ENCODE measurements at regions not wholly inside any gene's neighbourhood (a gene's known extent, or its start where the extent isn't known, plus 50 kb on each side); places are given as distances from the start of the nearest gene placed in this dataset.
"Not testable (repeated sequence)": the region's sequence is repeated elsewhere in the genome, so short reads cannot be mapped to it uniquely, and the experiment has no call there.

GRCh38 chr9:66812967-66813366 is 87.6 kb upstream of the ZNF658 start:
- WGBS, 2 donors: 100% methylated on average over 1 of the region's 2 CpGs

DNA sequence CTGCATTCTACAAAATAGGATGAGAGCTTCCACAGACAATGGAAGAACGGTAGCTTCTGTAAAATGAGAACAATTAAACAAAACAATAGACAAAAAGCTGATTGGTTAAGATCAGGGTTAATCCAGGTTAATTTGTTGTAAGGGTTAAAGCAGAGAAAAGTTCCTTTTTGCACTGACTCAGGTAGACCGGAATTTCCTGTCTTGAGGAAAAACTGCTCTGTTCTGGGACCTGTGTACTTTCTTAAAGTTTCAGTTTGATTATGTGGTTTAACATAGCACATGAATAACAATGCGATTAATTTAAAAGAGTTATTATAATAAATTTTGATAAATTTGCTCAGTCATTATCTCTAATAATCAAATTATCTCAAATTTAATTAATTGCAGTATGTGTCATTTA is 86.5 kb upstream of the ZNF658 start:
- WGBS, 2 donors: 76 to 86% methylated on average over 3 of the region's 3 CpGs
- H3K27ac ChIP-seq; intact Hi-C loops (cut with DNase I); H3K27me3 ChIP-seq; DNase-seq; H3K36me3 ChIP-seq (replicated peaks in 1 of 2; ENCODE audit: insufficient read depth in 1 of 2, low read depth in 2 of 2); H3K4me3 ChIP-seq; ATAC-seq; H3K4me1 ChIP-seq; H3K9me3 ChIP-seq: not testable (repeated sequence)

More at GRCh38 chr9:66812967-66813366, 87.6 kb upstream of the ZNF658 start:
- H3K9me3 ChIP-seq; H3K36me3 ChIP-seq (replicated peaks in 1 of 2; ENCODE audit: insufficient read depth in 1 of 2, low read depth in 2 of 2); DNase-seq; H3K4me1 ChIP-seq; ATAC-seq; H3K4me3 ChIP-seq; H3K27me3 ChIP-seq; H3K27ac ChIP-seq; intact Hi-C loops (cut with DNase I): not testable (repeated sequence)

DNA sequence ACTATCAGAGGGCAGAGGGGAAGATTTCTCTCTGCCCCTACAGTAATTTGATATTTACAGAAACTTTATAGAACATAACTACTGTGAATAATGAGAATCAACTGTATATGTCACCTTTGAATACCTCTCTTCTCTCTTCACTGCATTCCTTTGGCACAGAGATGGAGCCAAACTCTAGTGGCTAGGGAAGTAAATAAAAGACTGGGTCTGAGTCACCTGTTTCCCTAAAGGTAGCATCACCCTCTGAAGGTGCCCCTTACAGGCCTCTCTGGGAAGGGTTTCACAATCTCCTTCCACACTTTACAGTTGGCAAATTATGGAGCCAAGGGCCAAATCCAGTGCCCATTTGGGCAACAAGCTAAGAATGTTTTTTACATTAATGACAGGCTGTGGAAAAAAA is 81.0 kb upstream of the ZNF658 start:
- ATAC-seq; H3K27ac ChIP-seq; H3K4me1 ChIP-seq; DNase-seq; H3K27me3 ChIP-seq; H3K36me3 ChIP-seq (replicated peaks in 1 of 2; ENCODE audit: insufficient read depth in 1 of 2, low read depth in 2 of 2); intact Hi-C loops (cut with DNase I); H3K4me3 ChIP-seq; H3K9me3 ChIP-seq: not testable (repeated sequence)

DNA sequence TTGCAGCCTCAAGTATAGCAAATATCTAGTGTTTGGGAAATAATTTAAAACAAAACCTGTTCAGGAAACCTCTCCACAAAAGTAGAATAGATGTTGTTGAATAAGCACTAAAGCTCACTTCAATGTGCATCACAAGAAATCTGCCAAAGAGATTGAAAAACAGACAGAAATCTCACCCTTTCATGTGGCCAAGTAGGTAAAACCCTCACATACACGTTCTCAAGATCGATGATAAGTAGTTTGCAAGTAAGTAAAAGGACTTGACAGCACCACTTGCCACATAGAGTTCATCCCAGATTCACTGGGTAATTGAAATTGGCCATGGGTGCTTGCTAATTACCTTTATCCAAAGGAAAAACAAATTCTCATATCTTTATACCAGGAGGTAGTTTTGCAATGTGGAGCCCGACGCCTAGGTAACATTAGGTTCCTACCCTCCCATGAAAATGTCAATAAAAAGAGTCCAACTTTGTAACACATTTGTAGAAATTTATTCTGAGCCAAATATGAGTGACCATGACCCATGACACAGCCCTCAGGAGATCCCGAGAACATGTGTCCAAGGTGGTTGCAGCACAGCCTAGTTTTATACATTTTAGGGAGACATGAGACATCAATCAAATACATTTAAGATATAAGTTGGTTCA is 80.4 kb upstream of the ZNF658 start:
- intact Hi-C loops (cut with DNase I); ATAC-seq; H3K4me1 ChIP-seq; H3K27ac ChIP-seq; H3K36me3 ChIP-seq (replicated peaks in 1 of 2; ENCODE audit: insufficient read depth in 1 of 2, low read depth in 2 of 2); H3K27me3 ChIP-seq; H3K4me3 ChIP-seq; DNase-seq; H3K9me3 ChIP-seq: not testable (repeated sequence)
- 63 to 82% methylated on average over 3 to 5 of the region's 5 CpGs for WGBS, 2 donors

DNA sequence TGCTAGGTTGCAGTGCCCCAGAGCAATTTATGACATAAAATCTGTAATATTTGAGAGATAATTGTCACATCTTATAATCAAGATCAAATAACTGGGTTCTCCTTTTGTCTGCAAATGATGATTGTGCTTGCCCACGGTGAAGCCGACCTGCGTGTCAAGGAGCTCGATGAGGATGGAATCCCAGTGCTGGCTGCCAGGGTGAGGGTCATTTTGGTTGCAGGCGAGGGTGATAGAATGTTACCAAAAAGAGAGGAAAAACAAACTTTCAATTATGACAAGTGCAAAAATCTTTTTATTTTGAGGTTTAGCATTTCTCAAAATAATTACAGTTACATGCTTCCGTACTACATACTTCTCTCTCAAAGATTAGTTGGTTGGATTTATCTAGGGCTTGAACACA is 76.4 kb upstream of the ZNF658 start:
- H3K9me3 ChIP-seq; H3K27me3 ChIP-seq; H3K27ac ChIP-seq; H3K4me1 ChIP-seq; DNase-seq; H3K36me3 ChIP-seq (replicated peaks in 1 of 2; ENCODE audit: insufficient read depth in 1 of 2, low read depth in 2 of 2); ATAC-seq; intact Hi-C loops (cut with DNase I); H3K4me3 ChIP-seq: not testable (repeated sequence)
- 81 to 88% methylated on average over 6 of the region's 6 CpGs for WGBS, 2 donors

DNA sequence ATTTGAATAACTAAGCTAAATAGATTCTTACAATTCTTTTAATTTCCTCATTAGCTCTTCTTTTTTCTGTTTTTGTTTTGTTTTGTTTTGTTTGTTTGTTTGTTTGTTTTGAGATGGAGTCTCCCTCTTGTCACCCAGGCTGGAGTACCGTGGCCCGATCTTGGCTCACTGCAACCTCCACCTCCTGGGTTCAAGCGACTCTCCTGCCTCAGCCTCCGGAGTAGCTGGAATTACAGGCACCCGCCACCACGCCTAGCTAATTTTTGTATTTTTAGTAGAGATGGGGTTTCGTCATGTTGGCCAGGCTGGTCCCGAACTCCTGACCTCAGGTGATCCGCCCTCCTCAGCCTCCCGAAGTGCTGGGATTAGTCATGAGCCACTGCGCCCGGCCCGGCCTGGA is 70.7 kb upstream of the ZNF658 start:
- 94 to 99% methylated on average over 7 to 12 of the region's 13 CpGs for WGBS, 2 donors
- H3K27ac ChIP-seq; H3K27me3 ChIP-seq; intact Hi-C loops (cut with DNase I); H3K4me1 ChIP-seq; ATAC-seq; H3K36me3 ChIP-seq (replicated peaks in 1 of 2; ENCODE audit: insufficient read depth in 1 of 2, low read depth in 2 of 2); H3K4me3 ChIP-seq; H3K9me3 ChIP-seq; DNase-seq: not testable (repeated sequence)

DNA sequence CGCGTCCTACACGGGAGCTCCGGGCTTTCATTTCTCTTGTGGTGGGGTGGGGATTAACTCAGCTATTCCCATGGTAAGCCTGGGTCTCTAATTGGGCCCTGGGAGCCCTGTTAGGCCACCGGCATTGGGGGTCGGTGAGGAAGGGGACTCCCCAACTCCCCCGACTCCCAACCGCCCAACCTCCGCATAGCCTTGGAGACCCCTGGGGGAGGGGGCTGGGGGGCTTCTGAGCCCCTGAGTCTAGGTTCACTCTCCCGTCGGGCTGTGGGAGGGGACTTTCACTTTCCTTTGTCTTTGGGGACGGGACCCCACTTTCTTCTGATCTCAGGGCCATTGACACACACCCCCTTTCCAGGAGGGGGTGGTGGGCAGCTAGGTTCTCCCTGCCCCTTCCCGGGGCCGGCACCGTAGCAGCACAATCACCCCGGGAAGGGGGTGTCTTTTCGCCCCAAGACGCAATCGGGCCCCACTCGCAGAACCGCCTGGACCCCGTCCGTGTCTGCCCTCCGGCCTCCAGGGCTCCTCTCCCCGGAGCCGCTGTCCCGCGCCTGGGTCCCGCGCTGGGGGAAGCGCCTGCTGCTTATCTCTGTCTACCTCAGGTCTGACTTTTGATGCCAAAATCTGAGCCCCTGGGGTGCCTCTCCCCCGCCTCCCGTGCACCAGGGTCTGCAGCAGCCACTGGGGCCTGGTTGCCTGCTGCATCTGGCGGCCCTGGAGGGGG is 69.6 kb upstream of the ZNF658 start:
- intact Hi-C loops (cut with DNase I); H3K27ac ChIP-seq; ATAC-seq; H3K36me3 ChIP-seq (replicated peaks in 1 of 2; ENCODE audit: insufficient read depth in 1 of 2, low read depth in 2 of 2); H3K4me3 ChIP-seq; DNase-seq; H3K4me1 ChIP-seq; H3K9me3 ChIP-seq; H3K27me3 ChIP-seq: not testable (repeated sequence)
- WGBS, 2 donors: 69 to 89% methylated on average over 9 to 11 of the region's 34 CpGs

GRCh38 chr9:66832222-66832621 is 68.3 kb upstream of the ZNF658 start:
- H3K36me3 ChIP-seq (replicated peaks in 1 of 2; ENCODE audit: insufficient read depth in 1 of 2, low read depth in 2 of 2); H3K9me3 ChIP-seq; DNase-seq; H3K4me1 ChIP-seq; ATAC-seq; H3K27me3 ChIP-seq; intact Hi-C loops (cut with DNase I); H3K4me3 ChIP-seq; H3K27ac ChIP-seq: not testable (repeated sequence)
- 87 to 100% methylated on average over 1 to 7 of the region's 7 CpGs for WGBS, 2 donors

DNA sequence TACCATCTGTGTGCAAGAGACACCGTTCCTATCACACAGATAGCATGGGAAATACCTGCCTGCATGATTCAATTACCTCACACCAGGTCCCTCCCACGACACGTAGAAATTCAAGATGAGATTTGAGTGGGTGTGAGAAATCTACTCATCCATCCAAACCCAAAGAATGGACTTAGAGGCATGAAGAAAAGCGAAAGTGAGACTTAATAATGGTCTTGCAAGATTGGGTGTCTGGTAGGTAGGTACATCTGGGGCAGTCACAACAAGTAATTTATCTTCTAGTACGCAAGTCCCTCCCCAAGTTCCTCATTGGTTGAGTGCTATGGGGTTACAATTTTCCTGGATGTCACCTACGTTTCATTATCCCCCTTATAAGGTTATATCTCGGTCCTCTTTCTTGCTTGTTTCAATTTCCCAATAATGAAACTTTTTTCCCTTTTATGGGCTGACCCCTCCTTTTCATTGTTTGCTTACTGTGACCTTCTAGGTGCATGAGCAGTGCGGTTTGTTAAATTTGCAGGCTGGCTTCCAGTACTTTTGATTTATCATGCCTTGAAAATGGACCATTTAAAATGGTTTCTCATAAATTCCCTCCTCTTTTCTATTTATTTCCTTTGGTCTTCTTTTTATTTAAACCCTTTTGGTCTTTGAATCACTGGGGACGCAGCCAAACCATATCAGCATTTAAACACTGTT is 63.1 kb upstream of the ZNF658 start:
- H3K36me3 ChIP-seq (replicated peaks in 1 of 2; ENCODE audit: insufficient read depth in 1 of 2, low read depth in 2 of 2); H3K27me3 ChIP-seq; H3K9me3 ChIP-seq; ATAC-seq; H3K4me1 ChIP-seq; H3K4me3 ChIP-seq; intact Hi-C loops (cut with DNase I); H3K27ac ChIP-seq; DNase-seq: not testable (repeated sequence)
- WGBS, 2 donors: 40 to 83% methylated on average over 2 to 3 of the region's 9 CpGs

All from body of pancreas (tissue), 4 donors.